HG03520 (cell line): ENCODE measurements at regions not wholly inside any gene's neighbourhood (a gene's known extent, or its start where the extent isn't known, plus 50 kb on each side); places are given as distances from the start of the nearest gene placed in this dataset.
"Not testable (repeated sequence)": the region's sequence is repeated elsewhere in the genome, so short reads cannot be mapped to it uniquely, and the experiment has no call there.

Experiments
- ATAC-seq: cut with Tn5 transposase; IDR thresholded peaks from one replicate; pipeline ENCODE4 v1.9.1; 2021; ENCODE audit warnings: mild to moderate bottlenecking, moderate library complexity; ENCODE audit not compliant: unreplicated experiment

- ATAC-seq, result no peak
These were observed 165.5 kb upstream of the ATP2B1 start for GRCh38 chr12:89874146-89874545.

GRCh38 chr12:89873745-89874144, 165.1 kb upstream of the ATP2B1 start:
- ATAC-seq, result no peak

- no peak for ATAC-seq
These were observed 164.4 kb upstream of the ATP2B1 start for GRCh38 chr12:89872922-89873630.

- ATAC-seq, result no peak
These were observed 162.0 kb upstream of the ATP2B1 start for GRCh38 chr12:89870413-89871184.

- not testable (repeated sequence) for ATAC-seq
These were observed 159.0 kb upstream of the ATP2B1 start for GRCh38 chr12:89867611-89868010.

GRCh38 chr12:89864411-89864810, 155.8 kb upstream of the ATP2B1 start:
- no peak for ATAC-seq

- ATAC-seq, result peak; percentile 33
These were observed 155.3 kb upstream of the ATP2B1 start for GRCh38 chr12:89863968-89864367.

GRCh38 chr12:89863493-89863938, 154.9 kb upstream of the ATP2B1 start:
- ATAC-seq, result peak; percentile 81

- ATAC-seq, result peak; percentile 41
These were observed 154.1 kb upstream of the ATP2B1 start for GRCh38 chr12:89862511-89863445.

- ATAC-seq, result no peak
These were observed 152.4 kb upstream of the ATP2B1 start for GRCh38 chr12:89861086-89861485.

- ATAC-seq, result no peak
These were observed 151.0 kb upstream of the ATP2B1 start for GRCh38 chr12:89859508-89860220.

GRCh38 chr12:89858718-89859117, 150.1 kb upstream of the ATP2B1 start:
- ATAC-seq, result no peak

- no peak for ATAC-seq
These were observed 149.1 kb upstream of the ATP2B1 start for GRCh38 chr12:89857652-89858274.

- peak; percentile 85 for ATAC-seq
These were observed 147.8 kb upstream of the ATP2B1 start for GRCh38 chr12:89856431-89856830.

- ATAC-seq, result no peak
These were observed 140.1 kb upstream of the ATP2B1 start for GRCh38 chr12:89848732-89849131.

GRCh38 chr12:89846473-89847055, 137.9 kb upstream of the ATP2B1 start:
- no peak for ATAC-seq

- no peak for ATAC-seq
These were observed 137.1 kb upstream of the ATP2B1 start for GRCh38 chr12:89845767-89846166.

GRCh38 chr12:89845366-89845765, 136.7 kb upstream of the ATP2B1 start:
- no peak for ATAC-seq

GRCh38 chr12:89844539-89844938, 135.9 kb upstream of the ATP2B1 start:
- no peak for ATAC-seq
